ENCODE measurements at regions not wholly inside any gene's neighbourhood (a gene's known extent, or its start where the extent isn't known, plus 50 kb on each side); places are given as distances from the start of the nearest gene placed in this dataset.

DNA sequence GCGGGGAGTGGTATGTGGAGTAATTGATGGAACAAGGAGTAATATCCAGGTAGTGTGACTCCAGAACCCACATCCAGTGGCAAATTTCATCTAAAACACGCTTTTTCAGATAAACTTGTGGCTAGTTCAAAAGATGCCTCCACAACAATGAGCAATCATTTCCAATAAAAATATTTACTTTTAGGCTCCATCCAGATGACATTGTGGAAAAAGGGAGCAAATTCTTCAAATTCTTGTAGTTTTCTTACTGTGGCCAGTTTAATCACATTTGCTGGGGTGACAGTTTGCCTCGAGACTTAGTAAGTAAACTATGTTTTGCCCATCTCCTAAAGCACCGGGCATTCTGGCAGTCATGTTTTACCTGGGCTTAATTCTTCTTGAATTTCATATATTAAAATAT, 243.6 kb downstream of the IRS1 start:
- TF ChIP-seq, protein P1, sequence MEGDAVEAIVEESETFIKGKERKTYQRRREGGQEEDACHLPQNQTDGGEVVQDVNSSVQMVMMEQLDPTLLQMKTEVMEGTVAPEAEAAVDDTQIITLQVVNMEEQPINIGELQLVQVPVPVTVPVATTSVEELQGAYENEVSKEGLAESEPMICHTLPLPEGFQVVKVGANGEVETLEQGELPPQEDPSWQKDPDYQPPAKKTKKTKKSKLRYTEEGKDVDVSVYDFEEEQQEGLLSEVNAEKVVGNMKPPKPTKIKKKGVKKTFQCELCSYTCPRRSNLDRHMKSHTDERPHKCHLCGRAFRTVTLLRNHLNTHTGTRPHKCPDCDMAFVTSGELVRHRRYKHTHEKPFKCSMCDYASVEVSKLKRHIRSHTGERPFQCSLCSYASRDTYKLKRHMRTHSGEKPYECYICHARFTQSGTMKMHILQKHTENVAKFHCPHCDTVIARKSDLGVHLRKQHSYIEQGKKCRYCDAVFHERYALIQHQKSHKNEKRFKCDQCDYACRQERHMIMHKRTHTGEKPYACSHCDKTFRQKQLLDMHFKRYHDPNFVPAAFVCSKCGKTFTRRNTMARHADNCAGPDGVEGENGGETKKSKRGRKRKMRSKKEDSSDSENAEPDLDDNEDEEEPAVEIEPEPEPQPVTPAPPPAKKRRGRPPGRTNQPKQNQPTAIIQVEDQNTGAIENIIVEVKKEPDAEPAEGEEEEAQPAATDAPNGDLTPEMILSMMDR (IDR thresholded peaks at IDR 0.05; ENCODE audit: low read length): no peak
- no peak for TF ChIP-seq EZH2 (IDR thresholded peaks at IDR 0.05; ENCODE audit: borderline replicate concordance, low read length)

All from OCI-LY1 (cell line).